ENCODE measurements at regions not wholly inside any gene's neighbourhood (a gene's known extent, or its start where the extent isn't known, plus 50 kb on each side); places are given as distances from the start of the nearest gene placed in this dataset.

GRCh38 chr13:94938124-94938523 is 225.8 kb upstream of the SOX21 start:
- CTCF ChIA-PET, result no interaction called here
- Mint-ChIP-seq H3K4me3 (no peak overlapping the region), H3K27me3 (ENCODE audit: low read depth) (peaks cover 3% of the 10 kb centered on the region), H3K4me1 (ENCODE audit: low read depth) (no peaks in the 10 kb centered on the region), H3K9me3 (peaks cover 11% of the 10 kb centered on the region), H3K27ac (no peak overlapping the region), H3K36me3 (ENCODE audit: low read depth) (no peaks in the 10 kb centered on the region)
- intact Hi-C loops (cut with micrococcal nuclease), result no loop called here
- no peak for DNase-seq

- CTCF ChIA-PET, result no interaction called here
- intact Hi-C loops (cut with micrococcal nuclease), result no loop called here
- Mint-ChIP-seq H3K4me1 (ENCODE audit: low read depth) (no peaks in the 10 kb centered on the region), H3K4me3 (no peak overlapping the region), H3K9me3 (peaks cover 9% of the 10 kb centered on the region), H3K36me3 (ENCODE audit: low read depth) (no peaks in the 10 kb centered on the region), H3K27me3 (ENCODE audit: low read depth) (peaks cover 4% of the 10 kb centered on the region), H3K27ac (no peak overlapping the region)
- DNase-seq, result no peak
These were observed 224.3 kb upstream of the SOX21 start for GRCh38 chr13:94936633-94937032.

DNA sequence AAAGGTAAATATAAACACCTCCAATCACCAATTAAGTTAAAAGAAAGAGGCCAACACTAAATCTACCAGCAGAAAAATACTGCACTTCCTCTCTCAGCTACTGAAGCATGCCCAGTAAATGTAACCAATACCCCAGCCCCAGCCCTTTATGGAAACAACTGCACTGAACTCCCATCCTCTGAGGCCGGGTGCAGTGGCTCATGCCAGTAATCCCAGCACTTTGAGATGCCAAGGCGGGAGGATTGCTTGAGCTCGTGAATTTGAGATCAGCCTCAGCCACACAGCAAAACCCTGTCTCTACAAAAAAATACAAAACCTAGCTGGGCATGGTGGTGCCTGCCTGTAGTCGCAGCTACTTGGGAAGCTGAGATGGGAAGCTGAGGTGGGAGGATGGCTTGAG is 221.6 kb upstream of the SOX21 start:
- no peaks in the 10 kb centered on the region for H3K4me1 Mint-ChIP-seq (ENCODE audit: low read depth)
- intact Hi-C loops (cut with micrococcal nuclease), result no loop called here
- H3K4me3 Mint-ChIP-seq, result no peak overlapping the region
- peaks cover 9% of the 10 kb centered on the region for H3K9me3 Mint-ChIP-seq
- DNase-seq, result no peak
- CTCF ChIA-PET, result no interaction called here
- no peak overlapping the region for H3K27ac Mint-ChIP-seq
- H3K36me3 Mint-ChIP-seq (ENCODE audit: low read depth), result no peaks in the 10 kb centered on the region
- peaks cover 4% of the 10 kb centered on the region for H3K27me3 Mint-ChIP-seq (ENCODE audit: low read depth)

- H3K27ac Mint-ChIP-seq, result no peak overlapping the region
- H3K36me3 Mint-ChIP-seq (ENCODE audit: low read depth), result no peaks in the 10 kb centered on the region
- CTCF ChIA-PET, result no interaction called here
- H3K4me3 Mint-ChIP-seq, result no peak overlapping the region
- no peak for DNase-seq
- no peaks in the 10 kb centered on the region for H3K4me1 Mint-ChIP-seq (ENCODE audit: low read depth)
- H3K27me3 Mint-ChIP-seq (ENCODE audit: low read depth), result peaks cover 4% of the 10 kb centered on the region
- peaks cover 9% of the 10 kb centered on the region for H3K9me3 Mint-ChIP-seq
- intact Hi-C loops (cut with micrococcal nuclease), result no loop called here
These were observed 220.9 kb upstream of the SOX21 start for GRCh38 chr13:94933230-94933751.

GRCh38 chr13:94928127-94928775 is 215.9 kb upstream of the SOX21 start:
- Mint-ChIP-seq H3K27me3 (ENCODE audit: low read depth) (peaks cover 2% of the 10 kb centered on the region), H3K27ac (no peak overlapping the region)
- intact Hi-C loops (cut with micrococcal nuclease), result no loop called here

GRCh38 chr13:94925263-94925662 is 212.9 kb upstream of the SOX21 start:
- Mint-ChIP-seq H3K9me3 (no peaks in the 10 kb centered on the region), H3K27me3 (ENCODE audit: low read depth) (peaks cover 2% of the 10 kb centered on the region), H3K36me3 (ENCODE audit: low read depth) (no peaks in the 10 kb centered on the region), H3K4me3 (no peak overlapping the region), H3K27ac (no peak overlapping the region), H3K4me1 (ENCODE audit: low read depth) (no peaks in the 10 kb centered on the region)
- DNase-seq, result no peak
- CTCF ChIA-PET, result interaction anchor here (0.6 kb wide), 1 partner anchor 153 kb away, joined by 6 read pairs; no protein-coding TSS in a partner anchor
- intact Hi-C loops (cut with micrococcal nuclease), result no loop called here

More at GRCh38 chr13:94928127-94928775, 215.9 kb upstream of the SOX21 start:
- no peak for DNase-seq
- no peak overlapping the region for H3K4me3 Mint-ChIP-seq
- peaks cover 2% of the 10 kb centered on the region for H3K9me3 Mint-ChIP-seq
- H3K4me1 Mint-ChIP-seq (ENCODE audit: low read depth), result no peaks in the 10 kb centered on the region
- H3K36me3 Mint-ChIP-seq (ENCODE audit: low read depth), result no peaks in the 10 kb centered on the region
- CTCF ChIA-PET, result no interaction called here

DNA sequence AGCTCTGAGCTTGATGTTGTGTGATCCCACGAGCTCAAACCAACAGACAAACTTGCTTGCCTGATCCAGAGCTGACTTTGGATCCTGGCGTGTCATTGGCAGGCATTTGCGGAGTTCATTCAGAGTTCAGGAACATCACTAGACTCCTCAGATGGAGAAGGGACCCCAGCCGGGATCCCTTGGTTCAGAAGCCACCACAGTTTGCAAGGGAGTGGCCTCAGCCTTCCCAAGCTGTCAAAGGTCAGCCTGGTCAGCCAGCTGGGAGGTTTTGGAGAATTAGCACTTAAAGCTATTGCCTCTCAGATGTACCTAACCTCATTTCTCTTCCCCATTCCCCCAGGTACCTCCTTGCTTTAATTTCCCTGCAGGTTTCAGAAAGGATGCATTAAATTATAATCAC is 208.8 kb upstream of the SOX21 start:
- Mint-ChIP-seq H3K4me1 (ENCODE audit: low read depth) (no peaks in the 10 kb centered on the region), H3K27me3 (ENCODE audit: low read depth) (peaks cover 5% of the 10 kb centered on the region), H3K36me3 (ENCODE audit: low read depth) (no peaks in the 10 kb centered on the region), H3K27ac (no peak overlapping the region), H3K4me3 (no peak overlapping the region), H3K9me3 (no peaks in the 10 kb centered on the region)
- intact Hi-C loops (cut with micrococcal nuclease), result no loop called here
- CTCF ChIA-PET, result no interaction called here
- no peak for DNase-seq

- no peak overlapping the region for H3K4me3 Mint-ChIP-seq
- no peak overlapping the region for H3K27ac Mint-ChIP-seq
- intact Hi-C loops (cut with micrococcal nuclease), result no loop called here
- no peak for DNase-seq
- no peaks in the 10 kb centered on the region for H3K36me3 Mint-ChIP-seq (ENCODE audit: low read depth)
- peaks cover 5% of the 10 kb centered on the region for H3K27me3 Mint-ChIP-seq (ENCODE audit: low read depth)
- no peaks in the 10 kb centered on the region for H3K4me1 Mint-ChIP-seq (ENCODE audit: low read depth)
- no peaks in the 10 kb centered on the region for H3K9me3 Mint-ChIP-seq
- CTCF ChIA-PET, result interaction anchor here (1.0 kb wide), 1 partner anchor 230 kb away, joined by 3 read pairs; no protein-coding TSS in a partner anchor
These were observed 208.2 kb upstream of the SOX21 start for GRCh38 chr13:94920578-94920977.

DNA sequence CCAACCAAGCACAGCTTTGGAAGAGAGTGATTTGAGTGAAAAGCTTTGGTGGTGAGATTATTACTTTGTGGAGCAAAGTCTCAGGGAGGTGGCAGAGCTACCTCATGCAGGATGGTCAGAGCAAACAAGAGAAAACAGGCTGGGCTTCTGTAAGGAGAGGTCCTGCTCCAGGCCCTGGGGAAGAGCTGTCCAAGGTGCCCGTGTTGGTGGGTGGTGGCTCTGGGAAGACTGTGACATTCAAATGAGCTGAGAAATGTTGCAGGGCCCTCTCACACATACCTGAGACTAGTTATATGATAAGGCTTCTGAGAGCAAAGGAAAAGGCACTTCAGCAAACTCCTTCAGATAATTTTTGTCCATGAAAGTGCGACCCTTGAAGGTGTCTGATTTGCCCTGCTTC is 205.5 kb upstream of the SOX21 start:
- CTCF ChIA-PET, result interaction anchor here (0.9 kb wide), 1 partner anchor 127 kb away, joined by 3 read pairs; no protein-coding TSS in a partner anchor
- Mint-ChIP-seq H3K36me3 (ENCODE audit: low read depth) (no peaks in the 10 kb centered on the region), H3K27ac (no peak overlapping the region), H3K27me3 (ENCODE audit: low read depth) (peaks cover 5% of the 10 kb centered on the region), H3K4me1 (ENCODE audit: low read depth) (no peaks in the 10 kb centered on the region), H3K9me3 (no peaks in the 10 kb centered on the region), H3K4me3 (no peak overlapping the region)
- no peak for DNase-seq
- intact Hi-C loops (cut with micrococcal nuclease), result no loop called here

DNA sequence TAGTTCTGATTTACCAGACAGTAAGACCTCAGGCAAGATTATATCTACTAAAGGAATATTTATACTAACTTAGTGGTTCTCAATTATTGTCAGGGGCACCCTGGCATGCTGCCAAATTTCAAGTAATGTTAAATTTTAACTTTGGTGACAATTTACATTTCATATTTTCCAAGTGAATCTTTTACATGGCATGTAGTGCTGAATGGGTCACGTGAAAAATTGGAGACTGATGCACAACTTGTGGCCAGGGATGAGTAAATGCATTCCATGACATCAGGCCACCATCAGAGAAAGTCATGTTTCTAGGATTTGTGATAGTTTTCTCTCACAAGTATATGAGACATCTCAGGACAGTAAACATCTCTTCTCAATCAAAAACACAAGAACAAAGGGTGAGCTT is 202.6 kb upstream of the SOX21 start:
- CTCF ChIA-PET, result no interaction called here
- H3K27me3 Mint-ChIP-seq (ENCODE audit: low read depth), result peaks cover 16% of the 10 kb centered on the region
- DNase-seq, result no peak
- H3K27ac Mint-ChIP-seq, result no peak overlapping the region
- no peak overlapping the region for H3K4me3 Mint-ChIP-seq
- intact Hi-C loops (cut with micrococcal nuclease), result no loop called here
- no peaks in the 10 kb centered on the region for H3K9me3 Mint-ChIP-seq
- no peaks in the 10 kb centered on the region for H3K4me1 Mint-ChIP-seq (ENCODE audit: low read depth)
- H3K36me3 Mint-ChIP-seq (ENCODE audit: low read depth), result no peaks in the 10 kb centered on the region

GRCh38 chr13:94906605-94907004 is 194.3 kb upstream of the SOX21 start:
- H3K27ac Mint-ChIP-seq, result no peak overlapping the region
- no peaks in the 10 kb centered on the region for H3K4me1 Mint-ChIP-seq (ENCODE audit: low read depth)
- peaks cover 18% of the 10 kb centered on the region for H3K27me3 Mint-ChIP-seq (ENCODE audit: low read depth)
- intact Hi-C loops (cut with micrococcal nuclease), result no loop called here
- H3K4me3 Mint-ChIP-seq, result no peak overlapping the region
- no peaks in the 10 kb centered on the region for H3K9me3 Mint-ChIP-seq
- DNase-seq, result no peak
- CTCF ChIA-PET, result no interaction called here
- H3K36me3 Mint-ChIP-seq (ENCODE audit: low read depth), result no peaks in the 10 kb centered on the region

DNA sequence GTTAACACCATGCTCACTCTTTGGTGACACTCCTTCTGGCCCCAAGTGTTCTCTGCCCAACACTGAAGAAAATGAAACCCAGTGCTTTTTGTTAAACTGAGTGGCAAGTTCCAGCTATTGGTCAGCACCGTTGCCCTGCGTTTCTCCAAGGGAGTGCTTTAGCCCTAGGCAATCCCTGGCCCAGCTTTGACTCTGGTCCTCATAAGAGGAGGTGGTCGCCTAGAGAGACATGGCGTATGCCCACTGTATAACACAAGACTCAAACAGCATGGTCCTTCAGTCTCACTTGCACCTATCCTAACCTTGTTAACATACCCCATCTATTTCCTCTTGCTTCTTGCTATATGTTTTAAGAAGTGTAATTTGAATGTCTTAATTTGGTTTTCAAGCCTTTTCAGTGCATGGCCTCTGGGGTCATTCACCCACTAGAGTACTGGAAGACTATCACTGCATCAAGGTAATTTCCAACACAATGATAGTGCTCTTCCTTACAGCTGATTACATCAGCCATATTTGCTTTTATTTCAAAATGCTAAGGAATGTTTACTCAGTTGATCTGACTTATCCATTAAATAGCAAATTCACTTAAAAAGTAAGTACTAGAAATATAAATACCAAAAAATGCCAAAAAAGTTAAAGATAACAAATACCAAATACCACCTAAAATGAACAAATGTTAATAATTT is 190.5 kb upstream of the SOX21 start:
- DNase-seq, result no peak
- intact Hi-C loops (cut with micrococcal nuclease), result no loop called here
- CTCF ChIA-PET, result no interaction called here
- H3K27ac Mint-ChIP-seq, result no peak overlapping the region
- H3K27me3 Mint-ChIP-seq (ENCODE audit: low read depth), result no peaks in the 10 kb centered on the region
- no peaks in the 10 kb centered on the region for H3K4me1 Mint-ChIP-seq (ENCODE audit: low read depth)
- no peak overlapping the region for H3K4me3 Mint-ChIP-seq
- H3K9me3 Mint-ChIP-seq, result no peaks in the 10 kb centered on the region
- H3K36me3 Mint-ChIP-seq (ENCODE audit: low read depth), result no peaks in the 10 kb centered on the region

DNA sequence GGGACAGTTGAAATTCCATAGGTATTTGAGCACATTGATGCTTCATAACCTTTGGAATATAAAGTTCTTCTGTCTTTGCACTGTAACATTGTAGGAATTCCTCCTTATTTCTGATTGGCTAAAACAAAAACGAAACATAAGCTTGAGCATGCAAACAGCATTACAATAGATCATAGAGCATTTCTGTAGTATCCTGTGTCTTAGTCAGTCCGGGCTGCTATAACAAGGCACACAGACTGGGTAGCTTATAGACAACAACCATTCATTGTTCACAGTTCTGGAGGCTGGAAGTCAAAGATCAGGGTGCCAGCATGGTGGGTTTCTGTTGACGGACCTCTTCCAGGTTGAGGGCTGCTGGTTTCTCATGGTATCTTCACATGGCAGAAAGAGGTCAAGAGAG is 188.7 kb upstream of the SOX21 start:
- H3K27ac Mint-ChIP-seq, result no peak overlapping the region

More for the DNA sequence above, 188.7 kb upstream of the SOX21 start:
- CTCF ChIA-PET, result no interaction called here
- intact Hi-C loops (cut with micrococcal nuclease), result no loop called here
- no peak for DNase-seq
- H3K9me3 Mint-ChIP-seq, result no peaks in the 10 kb centered on the region
- no peak overlapping the region for H3K4me3 Mint-ChIP-seq
- no peaks in the 10 kb centered on the region for H3K4me1 Mint-ChIP-seq (ENCODE audit: low read depth)
- no peaks in the 10 kb centered on the region for H3K36me3 Mint-ChIP-seq (ENCODE audit: low read depth)
- H3K27me3 Mint-ChIP-seq (ENCODE audit: low read depth), result no peaks in the 10 kb centered on the region

All from activated naive CD4-positive, alpha-beta T cell treated with anti-CD3 and anti-CD28 coated beads for 36 hours (primary cell).